Natural killer cell (primary cell): ENCODE measurements at regions not wholly inside any gene's neighbourhood (a gene's known extent, or its start where the extent isn't known, plus 50 kb on each side); places are given as distances from the start of the nearest gene placed in this dataset.

Experiments used
- ATAC-seq, 3 donors: fragments of 150-1000 bp in 2 of 3; fragments of 200-7000 bp in 1 of 3; cut with Tn5 transposase; 1 replicate in 1 of 3; 2 replicates in 2 of 3; pipeline ENCODE4 v1.10.0; 2021; ENCODE audit warnings: mild to moderate bottlenecking in 2 of 3, moderate library complexity in 2 of 3
- DNase-seq, 2 donors: peaks; one replicate each; pipeline versions ENCODE4 v3.0.0 to v3.0.0-alpha.2; 2013 to 2021; ENCODE audit warnings: mixed read lengths in 1 of 2
- H3K27ac ChIP-seq: one replicate; pipeline ENCODE4 v1.5.1; 2013; ENCODE audit warnings: mild to moderate bottlenecking, low read length
- H3K27me3 ChIP-seq: one replicate; pipeline ENCODE4 v1.6.1; 2013; ENCODE audit warnings: low read length; ENCODE audit not compliant: control insufficient read depth, insufficient read depth
- H3K36me3 ChIP-seq: one replicate; pipeline ENCODE4 v1.6.1; 2013; ENCODE audit warnings: low read length; ENCODE audit not compliant: control insufficient read depth, insufficient read depth
- H3K4me1 ChIP-seq: one replicate; pipeline ENCODE4 v1.6.1; 2013; ENCODE audit warnings: low read length; ENCODE audit not compliant: control insufficient read depth, insufficient read depth
- H3K4me3 ChIP-seq: one replicate; pipeline ENCODE4 v1.5.1; 2013; ENCODE audit warnings: low read length
- H3K9me3 ChIP-seq: one replicate; pipeline ENCODE4 v1.6.1; 2013; ENCODE audit warnings: low read length; ENCODE audit not compliant: control insufficient read depth, insufficient read depth
- H3K27ac Mint-ChIP-seq, 2 donors: one replicate each; pipeline ENCODE4 v1.8.0; 2022; ENCODE audit warnings: mild to moderate bottlenecking in 2 of 2, mixed read lengths in 2 of 2, moderate library complexity in 1 of 2
- H3K27me3 Mint-ChIP-seq, 2 donors: one replicate each; pipeline ENCODE4 v1.8.0; 2022; ENCODE audit warnings: low read depth in 2 of 2, mixed read lengths in 2 of 2
- H3K36me3 Mint-ChIP-seq: one replicate; pipeline ENCODE4 v1.8.0; 2022; ENCODE audit warnings: mixed read lengths
- H3K4me1 Mint-ChIP-seq, 2 donors: one replicate each; pipeline ENCODE4 v1.8.0; 2022; ENCODE audit warnings: mixed read lengths in 2 of 2
- H3K4me3 Mint-ChIP-seq: one replicate; pipeline ENCODE4 v1.8.0; 2022; ENCODE audit warnings: mild to moderate bottlenecking, moderate library complexity, mixed read lengths
- H3K9me3 Mint-ChIP-seq, 2 donors: one replicate each; pipeline ENCODE4 v1.8.0; 2022; ENCODE audit warnings: mixed read lengths in 2 of 2
- WGBS: methylation state at CpG from one replicate; pipeline ENCODE4 v1.1.7; 2013; ENCODE audit warnings: missing lambda C conversion rate; ENCODE audit not compliant: insufficient coverage; 5-methylcytosine and 5-hydroxymethylcytosine counted together
- intact Hi-C: fragments of 100-400 bp; cut with micrococcal nuclease; formaldehyde crosslinking; loops from one replicate; pipeline ENCODE4 v1.14.2; 2022
- TF ChIP-seq, protein P1 (sequence below): fragments of 200-600 bp; IDR thresholded peaks from one replicate; pipeline ENCODE4 v1.8.0; 2022; ENCODE audit warnings: antibody characterized with exemption

DNA sequence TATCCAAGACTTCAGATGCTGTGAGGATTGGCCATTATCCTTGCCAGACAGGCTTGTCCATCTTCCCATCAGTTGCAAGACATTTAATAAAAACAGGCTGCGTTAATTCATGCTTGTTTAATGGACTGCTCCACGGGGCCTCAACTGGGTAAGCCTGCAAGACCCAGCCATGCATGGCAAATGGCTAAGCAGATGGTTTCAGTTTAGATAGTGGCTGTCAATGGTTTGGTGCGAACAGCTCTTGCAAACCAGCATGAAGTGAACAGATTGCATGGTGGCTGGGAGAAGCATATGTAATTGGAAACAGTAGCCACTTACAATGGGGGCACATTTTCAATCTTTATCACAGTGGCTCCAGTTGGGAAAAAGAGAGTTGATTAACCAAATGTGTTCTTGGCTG, 628.2 kb upstream of the KLF4 start:
- H3K27me3 ChIP-seq = no peaks in the 10 kb centered on the region

GRCh38 chr9:108117306-108117705, 627.7 kb upstream of the KLF4 start:
- TF ChIP-seq, protein P1, sequence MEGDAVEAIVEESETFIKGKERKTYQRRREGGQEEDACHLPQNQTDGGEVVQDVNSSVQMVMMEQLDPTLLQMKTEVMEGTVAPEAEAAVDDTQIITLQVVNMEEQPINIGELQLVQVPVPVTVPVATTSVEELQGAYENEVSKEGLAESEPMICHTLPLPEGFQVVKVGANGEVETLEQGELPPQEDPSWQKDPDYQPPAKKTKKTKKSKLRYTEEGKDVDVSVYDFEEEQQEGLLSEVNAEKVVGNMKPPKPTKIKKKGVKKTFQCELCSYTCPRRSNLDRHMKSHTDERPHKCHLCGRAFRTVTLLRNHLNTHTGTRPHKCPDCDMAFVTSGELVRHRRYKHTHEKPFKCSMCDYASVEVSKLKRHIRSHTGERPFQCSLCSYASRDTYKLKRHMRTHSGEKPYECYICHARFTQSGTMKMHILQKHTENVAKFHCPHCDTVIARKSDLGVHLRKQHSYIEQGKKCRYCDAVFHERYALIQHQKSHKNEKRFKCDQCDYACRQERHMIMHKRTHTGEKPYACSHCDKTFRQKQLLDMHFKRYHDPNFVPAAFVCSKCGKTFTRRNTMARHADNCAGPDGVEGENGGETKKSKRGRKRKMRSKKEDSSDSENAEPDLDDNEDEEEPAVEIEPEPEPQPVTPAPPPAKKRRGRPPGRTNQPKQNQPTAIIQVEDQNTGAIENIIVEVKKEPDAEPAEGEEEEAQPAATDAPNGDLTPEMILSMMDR = no peak
- Histone ChIP-seq H3K9me3 (peaks cover 4% of the 10 kb centered on the region), H3K27me3 (no peaks in the 10 kb centered on the region), H3K4me1 (no peaks in the 10 kb centered on the region), H3K27ac (no peak overlapping the region), H3K4me3 (no peak overlapping the region), H3K36me3 (no peaks in the 10 kb centered on the region)
- Mint-ChIP-seq H3K4me1 (no peaks in the 10 kb centered on the region), H3K4me3 (no peak overlapping the region), H3K27me3 (no peaks in the 10 kb centered on the region), H3K36me3 (no peaks in the 10 kb centered on the region), H3K27ac (no peak overlapping the region), H3K9me3 (peaks cover 0 to 7% of the 10 kb centered on the region in 2 donors)
- DNase-seq = no peak
- intact Hi-C loops = no loop called here
- no peak for ATAC-seq
- WGBS = 96% methylated on average over 2 of the region's 2 CpGs

More for the DNA sequence above, 628.2 kb upstream of the KLF4 start:
- Mint-ChIP-seq H3K4me1 (no peaks in the 10 kb centered on the region), H3K27ac (no peak overlapping the region), H3K4me3 (no peak overlapping the region), H3K36me3 (no peaks in the 10 kb centered on the region), H3K9me3 (peaks cover 0 to 9% of the 10 kb centered on the region in 2 donors), H3K27me3 (no peaks in the 10 kb centered on the region)
- WGBS = 85% methylated on average over 3 of the region's 3 CpGs
- TF ChIP-seq, protein P1 = no peak
- H3K36me3 ChIP-seq = no peaks in the 10 kb centered on the region
- DNase-seq = no peak
- intact Hi-C loops = no loop called here
- peaks cover 4% of the 10 kb centered on the region for H3K9me3 ChIP-seq
- no peak overlapping the region for H3K4me3 ChIP-seq
- ATAC-seq = no peak
- H3K27ac ChIP-seq = no peak overlapping the region
- no peaks in the 10 kb centered on the region for H3K4me1 ChIP-seq

DNA sequence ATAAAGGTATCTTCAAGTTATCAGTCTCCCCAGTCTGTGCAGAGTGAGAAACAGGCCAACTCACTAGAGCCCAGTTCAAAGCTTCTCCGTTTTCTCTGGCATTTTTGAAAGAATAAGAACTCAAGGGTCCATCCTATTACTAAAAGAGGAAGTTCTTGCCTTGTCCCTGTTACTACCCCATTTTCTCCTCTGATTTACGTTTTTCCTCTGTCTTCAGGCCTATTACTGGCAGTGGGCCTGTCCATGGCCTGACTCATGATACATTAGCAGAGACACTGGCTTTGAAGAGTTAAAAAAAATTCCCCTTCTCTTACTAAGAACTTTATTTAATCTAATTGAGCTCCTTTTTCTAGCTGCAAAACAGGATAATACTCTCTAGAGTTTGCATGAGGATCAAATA, 624.0 kb upstream of the KLF4 start:
- TF ChIP-seq, protein P1 = no peak
- no peaks in the 10 kb centered on the region for H3K27me3 ChIP-seq
- H3K9me3 Mint-ChIP-seq = peaks cover 0 to 7% of the 10 kb centered on the region in 2 donors
- no peaks in the 10 kb centered on the region for H3K4me1 Mint-ChIP-seq
- ATAC-seq = no peak
- no peak overlapping the region for H3K27ac ChIP-seq
- H3K9me3 ChIP-seq = no peaks in the 10 kb centered on the region
- intact Hi-C loops = no loop called here
- H3K27me3 Mint-ChIP-seq = no peaks in the 10 kb centered on the region
- no peaks in the 10 kb centered on the region for H3K36me3 Mint-ChIP-seq
- H3K4me3 Mint-ChIP-seq = no peak overlapping the region
- H3K4me3 ChIP-seq = no peak overlapping the region
- no peaks in the 10 kb centered on the region for H3K36me3 ChIP-seq
- H3K27ac Mint-ChIP-seq = no peak overlapping the region
- no peak for DNase-seq
- 36% methylated on average over 2 of the region's 2 CpGs for WGBS
- H3K4me1 ChIP-seq = no peaks in the 10 kb centered on the region

DNA sequence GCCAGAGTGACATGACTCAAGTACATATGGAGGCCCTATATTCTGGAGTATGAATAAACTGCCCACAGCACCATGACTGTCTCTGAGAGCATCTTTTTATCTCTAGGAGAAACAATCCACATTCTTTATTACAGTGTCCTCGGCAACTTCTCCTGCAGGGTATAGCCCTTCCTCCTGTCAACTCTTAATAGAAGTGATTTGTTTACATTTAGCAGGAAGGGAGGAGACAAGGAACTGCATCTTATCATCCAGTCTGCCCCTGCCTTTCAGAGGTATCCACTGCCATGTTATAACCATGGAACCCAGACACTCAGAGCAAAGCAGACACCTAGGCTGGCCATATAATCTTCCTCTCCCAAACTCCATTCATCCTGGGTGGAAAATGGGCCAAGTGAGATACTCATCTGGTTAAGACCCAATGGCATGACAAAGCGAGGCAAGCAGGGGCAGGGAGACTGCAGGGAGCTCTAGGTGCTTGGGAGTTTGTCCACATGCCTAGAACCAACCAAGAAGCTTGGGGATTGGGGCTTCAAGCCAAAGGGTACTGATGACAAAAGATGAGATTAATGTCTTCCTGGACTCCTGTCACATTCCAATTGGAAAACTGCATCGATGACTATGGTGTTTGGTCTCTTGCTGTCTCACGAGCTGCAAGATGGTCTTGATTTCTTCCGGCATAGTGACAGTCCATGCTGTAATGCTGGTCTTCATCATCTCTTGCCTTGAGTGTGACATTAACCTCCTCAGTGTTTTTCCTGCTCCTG, 620.5 kb upstream of the KLF4 start:
- 85% methylated on average over 4 of the region's 5 CpGs for WGBS
- no peak overlapping the region for H3K27ac ChIP-seq
- no peak for ATAC-seq
- H3K9me3 Mint-ChIP-seq = peaks cover 0 to under 1% of the 10 kb centered on the region in 2 donors
- TF ChIP-seq, protein P1 = no peak
- H3K27me3 ChIP-seq = no peaks in the 10 kb centered on the region
- H3K36me3 ChIP-seq = no peaks in the 10 kb centered on the region
- H3K4me1 ChIP-seq = no peaks in the 10 kb centered on the region
- H3K27ac Mint-ChIP-seq = no peak overlapping the region
- H3K27me3 Mint-ChIP-seq = no peaks in the 10 kb centered on the region
- no peaks in the 10 kb centered on the region for H3K36me3 Mint-ChIP-seq
- H3K4me3 ChIP-seq = no peak overlapping the region
- intact Hi-C loops = no loop called here
- H3K4me3 Mint-ChIP-seq = no peak overlapping the region
- H3K4me1 Mint-ChIP-seq = no peaks in the 10 kb centered on the region
- DNase-seq = no peak
- H3K9me3 ChIP-seq = no peaks in the 10 kb centered on the region
